ENCODE measurements at regions not wholly inside any gene's neighbourhood (a gene's known extent, or its start where the extent isn't known, plus 50 kb on each side); places are given as distances from the start of the nearest gene placed in this dataset.

GRCh38 chr3:110181226-110181625 is 843.9 kb upstream of the DPPA4 start:
- H3K27me3 ChIP-seq (ENCODE audit: low read length): no peaks in the 10 kb centered on the region
- no peaks in the 10 kb centered on the region for H3K79me2 ChIP-seq (ENCODE audit: low read length)
- DNase-seq: no peak
- no TSS peak for BruUV-seq (replicated peaks)
- H3K27ac ChIP-seq (ENCODE audit: low read length): no peak overlapping the region
- no peaks in the 10 kb centered on the region for H4K20me1 ChIP-seq (ENCODE audit: low read length)
- H3K4me1 ChIP-seq (ENCODE audit: insufficient read depth, low read length): no peaks in the 10 kb centered on the region
- ChIA-PET CTCF (no interaction called here), POLR2A (ENCODE audit: unreplicated experiment) (no interaction called here)
- H2AFZ ChIP-seq (ENCODE audit: low read length): no peak overlapping the region
- H3K9ac ChIP-seq (ENCODE audit: low read length): no peak overlapping the region
- no peaks in the 10 kb centered on the region for H3F3A ChIP-seq (ENCODE audit: low read length, unreplicated experiment)
- ATAC-seq: no peak
- intact Hi-C loops (cut with micrococcal nuclease): no loop called here
- no peaks in the 10 kb centered on the region for H3K36me3 ChIP-seq (ENCODE audit: low read depth, low read length)
- no peaks in the 10 kb centered on the region for H3K9me3 ChIP-seq (ENCODE audit: low read length)
- no peak overlapping the region for H3K4me3 ChIP-seq (ENCODE audit: low read length)
- no peak for TF ChIP-seq CTCF (conservative IDR thresholded peaks at IDR 0.05; ENCODE audit: low read depth, low read length)
- TF ChIP-seq EZH2 (IDR thresholded peaks at IDR 0.05; ENCODE audit: low read length, unreplicated experiment): no peak
- TF ChIP-seq EZH2phosphoT487 (IDR thresholded peaks at IDR 0.05; ENCODE audit: borderline replicate concordance, low read length): no peak
- no peaks in the 10 kb centered on the region for H3K9me2 ChIP-seq (replicated peaks; ENCODE audit: low read length)
- no peak overlapping the region for H3K4me2 ChIP-seq (ENCODE audit: low read length)

- Histone ChIP-seq H3K9ac (ENCODE audit: low read length) (no peak overlapping the region), H3K4me1 (ENCODE audit: insufficient read depth, low read length) (no peaks in the 10 kb centered on the region), H4K20me1 (ENCODE audit: low read length) (no peaks in the 10 kb centered on the region), H3K9me2 (replicated peaks; ENCODE audit: low read length) (no peaks in the 10 kb centered on the region), H3K9me3 (ENCODE audit: low read length) (no peaks in the 10 kb centered on the region), H3K36me3 (ENCODE audit: low read depth, low read length) (no peaks in the 10 kb centered on the region), H3K79me2 (ENCODE audit: low read length) (no peaks in the 10 kb centered on the region), H3K27ac (ENCODE audit: low read length) (no peak overlapping the region), H3K4me3 (ENCODE audit: low read length) (no peak overlapping the region), H3K4me2 (ENCODE audit: low read length) (no peak overlapping the region), H3F3A (ENCODE audit: low read length, unreplicated experiment) (no peaks in the 10 kb centered on the region), H2AFZ (ENCODE audit: low read length) (no peak overlapping the region), H3K27me3 (ENCODE audit: low read length) (no peaks in the 10 kb centered on the region)
- intact Hi-C loops (cut with micrococcal nuclease): no loop called here
- no TSS peak for BruUV-seq (replicated peaks)
- ChIA-PET CTCF (no interaction called here), POLR2A (ENCODE audit: unreplicated experiment) (no interaction called here)
- ATAC-seq: no peak
- no peak for DNase-seq
- no peak for TF ChIP-seq EZH2phosphoT487 (IDR thresholded peaks at IDR 0.05; ENCODE audit: borderline replicate concordance, low read length)
- TF ChIP-seq EZH2 (IDR thresholded peaks at IDR 0.05; ENCODE audit: low read length, unreplicated experiment): no peak
- no peak for TF ChIP-seq CTCF (conservative IDR thresholded peaks at IDR 0.05; ENCODE audit: low read depth, low read length)
Measured at GRCh38 chr3:110184536-110184935, 847.2 kb upstream of the DPPA4 start.

- ATAC-seq (no peak), DNase-seq (no peak)
- Histone ChIP-seq H3K27ac (ENCODE audit: low read length) (no peak overlapping the region), H3K9me2 (replicated peaks; ENCODE audit: low read length) (no peaks in the 10 kb centered on the region), H3K79me2 (ENCODE audit: low read length) (no peaks in the 10 kb centered on the region), H2AFZ (ENCODE audit: low read length) (no peak overlapping the region), H3K36me3 (ENCODE audit: low read depth, low read length) (no peaks in the 10 kb centered on the region), H3K4me1 (ENCODE audit: insufficient read depth, low read length) (no peaks in the 10 kb centered on the region), H3K4me2 (ENCODE audit: low read length) (no peak overlapping the region), H3K4me3 (ENCODE audit: low read length) (no peak overlapping the region), H3K9me3 (ENCODE audit: low read length) (no peaks in the 10 kb centered on the region), H3F3A (ENCODE audit: low read length, unreplicated experiment) (no peaks in the 10 kb centered on the region), H4K20me1 (ENCODE audit: low read length) (no peaks in the 10 kb centered on the region), H3K27me3 (ENCODE audit: low read length) (no peaks in the 10 kb centered on the region), H3K9ac (ENCODE audit: low read length) (no peak overlapping the region)
- ChIA-PET POLR2A (ENCODE audit: unreplicated experiment) (no interaction called here), CTCF (no interaction called here)
- BruUV-seq (replicated peaks): no TSS peak
- TF ChIP-seq CTCF (conservative IDR thresholded peaks at IDR 0.05; ENCODE audit: low read depth, low read length): no peak
- intact Hi-C loops (cut with micrococcal nuclease): no loop called here
Measured at GRCh38 chr3:110193074-110193473, 855.7 kb upstream of the DPPA4 start.

Measured in PC-3 (cell line).